ENCODE measurements at regions not wholly inside any gene's neighbourhood (a gene's known extent, or its start where the extent isn't known, plus 50 kb on each side); places are given as distances from the start of the nearest gene placed in this dataset.

DNA sequence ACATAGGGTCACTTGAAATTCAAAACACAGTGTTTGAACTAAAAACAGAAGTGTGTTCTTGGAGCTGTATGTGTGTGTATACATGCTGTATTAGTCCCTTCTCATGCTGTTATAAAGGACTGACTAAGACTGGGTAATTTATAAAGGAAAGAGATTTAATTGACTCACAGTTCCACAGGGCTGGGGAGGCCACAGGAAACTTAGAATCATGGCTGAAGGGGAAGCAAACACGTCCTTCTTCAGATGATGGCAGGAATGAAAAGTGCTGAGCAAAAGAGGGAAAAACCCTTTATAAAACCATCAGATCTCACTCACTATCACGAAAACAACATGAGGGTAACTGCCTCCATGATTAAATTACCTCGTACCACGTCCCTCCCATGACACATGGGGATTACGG is 224.1 kb downstream of the BCAT1 start:
- TF ChIP-seq CTCF (IDR thresholded peaks at IDR 0.05) (no peak), POLR2A (IDR thresholded peaks at IDR 0.05) (no peak)
